ENCODE measurements at regions not wholly inside any gene's neighbourhood (a gene's known extent, or its start where the extent isn't known, plus 50 kb on each side); places are given as distances from the start of the nearest gene placed in this dataset.
"Not testable (repeated sequence)": the region's sequence is repeated elsewhere in the genome, so short reads cannot be mapped to it uniquely, and the experiment has no call there.

DNA sequence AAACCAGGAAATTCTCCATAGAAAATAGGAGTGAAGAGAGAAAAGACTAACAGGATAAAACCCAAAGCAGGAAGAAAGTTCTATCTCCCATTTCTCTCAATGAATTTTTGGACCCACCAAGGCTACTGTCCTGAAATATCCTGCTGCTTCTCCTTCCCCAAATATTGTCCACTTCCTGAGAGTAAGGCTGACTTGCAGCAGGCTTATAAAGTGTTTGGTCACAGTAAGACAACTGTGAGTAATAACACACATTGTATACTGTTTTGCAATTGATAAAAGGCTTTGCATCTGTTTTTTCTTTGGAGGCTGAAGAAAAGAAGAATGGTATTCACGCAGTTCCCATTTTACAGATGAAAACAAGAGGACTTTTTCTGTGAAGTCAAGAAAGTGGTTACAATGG is 52.8 kb downstream of the FOXD4L6 start:
- DNase-seq: not testable (repeated sequence)

DNA sequence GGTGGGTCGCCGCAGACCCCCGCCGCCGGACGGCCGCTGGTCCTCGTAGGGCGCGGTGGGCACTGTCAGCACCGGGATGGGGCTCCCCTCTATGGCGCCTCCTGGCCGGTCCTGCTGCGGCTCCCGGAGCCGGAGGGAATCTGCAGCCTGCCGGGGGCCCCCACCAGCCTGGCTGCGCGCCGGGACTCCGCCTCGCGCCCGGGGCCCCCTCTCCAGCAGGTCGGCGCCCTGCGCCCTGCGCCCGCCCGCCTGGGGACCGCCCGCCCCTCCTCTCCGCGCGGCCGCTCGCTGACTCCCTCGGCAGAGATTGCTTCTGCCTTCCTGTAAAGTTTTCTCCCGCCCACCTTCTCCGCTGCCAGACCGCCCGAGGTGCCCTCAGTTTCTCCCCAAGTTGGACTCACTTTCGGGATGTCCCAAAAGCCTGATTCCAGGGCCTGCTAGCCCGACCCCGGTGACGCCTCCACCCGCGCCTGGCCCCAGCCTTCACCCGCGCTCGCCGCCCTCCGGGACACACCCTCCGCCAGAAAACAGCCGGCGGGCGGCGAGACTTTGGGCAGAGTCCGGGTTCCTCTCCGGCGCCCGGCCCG is 54.0 kb downstream of the FOXD4L6 start:
- DNase-seq: peak; percentile 44

DNA sequence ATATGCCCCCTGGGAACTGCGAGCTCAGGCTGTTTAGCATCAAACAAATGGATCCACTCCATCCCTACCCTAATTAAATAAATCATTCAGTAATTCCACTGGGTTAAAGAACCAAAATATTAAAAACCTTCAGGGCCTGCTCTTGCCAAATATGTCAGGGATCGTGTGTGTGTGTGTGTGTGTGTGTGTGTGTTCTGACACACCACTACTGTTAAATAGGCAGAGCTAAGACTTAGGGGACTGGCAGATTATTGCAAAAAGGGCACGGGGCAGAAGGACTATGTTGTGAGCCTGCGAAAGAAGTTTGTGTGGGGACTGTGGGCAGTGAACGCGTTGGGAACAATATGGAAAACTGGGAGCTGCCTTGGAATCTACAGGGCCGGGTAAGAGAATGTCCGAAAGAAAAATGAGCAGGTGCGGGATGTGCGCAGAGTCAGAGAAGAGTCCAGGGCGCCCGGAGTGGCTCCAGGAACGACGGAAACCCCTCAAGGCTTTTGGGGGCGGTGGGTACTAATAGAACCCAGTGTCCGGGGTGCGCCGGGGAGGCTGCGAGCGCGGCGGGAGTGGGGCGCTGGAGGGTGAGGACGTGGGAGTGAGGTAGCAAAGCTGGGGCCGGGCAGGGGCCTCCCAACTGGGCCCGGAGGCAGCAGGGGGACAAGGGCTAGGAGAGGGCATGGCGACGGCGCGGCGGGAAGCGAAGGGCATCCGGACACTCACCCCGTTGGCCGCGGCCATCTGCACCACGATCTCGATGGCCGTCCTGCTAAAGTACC is 54.8 kb downstream of the FOXD4L6 start:
- DNase-seq: not testable (repeated sequence)

DNA sequence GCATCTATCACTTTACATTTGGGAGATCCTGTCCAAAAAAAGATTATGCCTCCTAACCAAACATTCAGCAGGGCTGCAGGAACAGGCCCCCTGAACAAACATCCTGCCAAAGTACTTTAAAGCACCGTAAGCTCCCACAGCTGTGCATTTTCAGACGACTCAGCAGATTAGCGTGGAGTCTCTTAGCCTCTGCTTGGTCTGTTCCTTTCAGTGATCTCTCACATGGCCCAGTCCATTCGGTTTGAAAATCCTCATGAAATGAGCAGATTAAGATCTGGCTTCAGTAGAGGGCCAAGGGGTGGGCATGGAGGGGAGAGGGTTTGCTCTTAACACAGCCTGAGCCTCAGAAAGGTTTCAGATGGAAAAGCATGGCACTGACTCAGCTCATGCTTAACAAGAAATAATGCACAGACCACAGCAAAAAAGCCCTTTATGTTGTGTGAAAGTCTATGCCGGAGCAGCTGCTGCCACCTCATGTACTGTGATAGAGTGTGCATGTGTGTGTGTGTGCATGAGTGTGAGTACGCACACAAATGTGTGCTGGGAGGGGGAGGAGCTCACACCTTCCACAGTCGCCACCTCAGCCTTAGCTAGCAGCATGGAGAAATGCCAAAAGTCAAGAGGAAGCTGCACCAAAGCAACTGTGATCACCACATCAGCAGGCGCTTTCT is 64.2 kb downstream of the FOXD4L6 start:
- DNase-seq: peak; percentile 11

DNA sequence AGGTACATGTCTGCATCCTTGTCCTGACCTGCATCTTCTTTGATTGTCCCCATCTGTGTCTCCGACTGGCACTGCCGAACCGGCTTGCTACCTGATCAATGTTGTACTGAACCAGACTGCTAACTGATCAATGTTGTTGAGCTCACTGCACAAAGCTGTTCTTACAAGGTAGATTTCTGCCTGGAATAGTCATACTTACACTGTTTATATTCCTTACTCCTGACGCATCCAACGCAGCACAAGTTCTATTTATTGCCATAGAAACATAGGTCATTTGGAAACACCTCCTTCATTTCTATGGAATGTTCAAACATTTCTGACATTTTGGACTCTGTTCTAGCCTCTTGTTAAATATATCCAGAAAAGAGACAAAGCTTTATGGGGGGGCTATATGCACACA is 65.2 kb downstream of the FOXD4L6 start:
- DNase-seq: not testable (repeated sequence)

DNA sequence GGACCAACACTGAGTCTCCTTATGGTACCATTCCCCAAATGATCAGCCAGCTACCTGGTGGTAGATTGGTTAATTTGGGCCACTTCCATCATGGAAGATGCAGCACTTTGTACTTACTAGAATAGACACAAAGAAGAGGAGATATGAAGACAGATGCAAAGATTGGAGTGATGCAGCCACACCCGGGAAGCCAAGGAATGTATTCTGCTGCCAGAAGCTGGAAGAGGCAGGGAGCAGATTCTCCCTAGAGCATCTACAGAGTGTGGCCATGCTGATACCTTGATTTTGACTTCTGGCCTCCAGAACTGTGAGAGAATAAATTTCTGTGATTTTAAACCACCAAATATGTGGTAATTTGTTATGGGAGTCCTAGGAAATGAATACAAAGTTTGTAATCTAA is 68.9 kb downstream of the FOXD4L6 start:
- not testable (repeated sequence) for DNase-seq

DNA sequence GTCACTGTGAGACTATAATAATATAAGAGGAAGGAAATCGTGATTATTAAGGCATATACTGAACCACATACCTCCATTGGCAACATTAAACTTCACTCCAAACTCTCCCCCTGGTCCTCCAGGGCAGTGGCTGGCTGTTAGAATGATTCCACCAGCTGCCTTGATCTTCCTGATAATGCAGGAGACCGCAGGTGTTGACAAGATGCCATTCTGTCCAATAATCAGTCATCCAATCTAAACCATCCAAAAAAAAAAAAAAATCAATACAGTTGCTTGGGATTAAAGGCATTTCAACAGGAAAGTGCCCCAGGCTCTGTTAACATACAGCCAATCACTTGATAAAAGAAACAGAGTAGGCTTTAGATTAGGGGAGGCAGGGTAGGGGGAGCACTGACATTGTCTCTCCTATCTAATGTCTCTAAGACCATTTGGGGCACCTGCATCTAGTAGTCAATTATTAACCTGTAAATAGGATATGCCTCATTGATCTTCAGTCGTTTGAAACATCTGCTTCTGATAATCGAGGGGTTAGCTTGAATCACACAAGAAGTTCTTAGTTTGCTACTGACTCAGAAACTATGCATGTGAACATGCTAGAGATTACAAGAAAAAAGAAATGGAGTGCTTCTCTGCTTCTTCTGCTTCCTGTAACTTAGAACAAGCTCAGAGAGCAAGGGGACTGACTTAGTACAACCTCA is 74.7 kb downstream of the FOXD4L6 start:
- not testable (repeated sequence) for DNase-seq

DNA sequence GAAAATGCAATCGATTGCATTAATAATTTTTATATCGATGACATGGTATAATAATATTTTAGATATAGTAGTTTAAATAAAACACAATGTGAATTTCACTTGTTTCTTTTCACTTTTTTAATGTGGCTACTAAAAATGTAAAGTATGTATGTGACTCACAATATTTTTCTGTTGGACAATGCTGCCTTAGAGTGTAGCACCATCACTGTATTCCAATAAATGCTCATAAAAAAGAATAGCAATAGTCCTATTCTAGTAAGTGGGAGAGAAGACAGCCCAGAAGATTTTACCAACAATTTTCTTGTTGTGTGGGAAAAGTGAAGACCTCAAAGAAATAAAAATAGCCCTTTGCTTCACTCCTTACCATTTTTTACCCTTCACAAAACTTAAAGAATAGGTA is 79.8 kb downstream of the FOXD4L6 start:
- DNase-seq: not testable (repeated sequence)

DNA sequence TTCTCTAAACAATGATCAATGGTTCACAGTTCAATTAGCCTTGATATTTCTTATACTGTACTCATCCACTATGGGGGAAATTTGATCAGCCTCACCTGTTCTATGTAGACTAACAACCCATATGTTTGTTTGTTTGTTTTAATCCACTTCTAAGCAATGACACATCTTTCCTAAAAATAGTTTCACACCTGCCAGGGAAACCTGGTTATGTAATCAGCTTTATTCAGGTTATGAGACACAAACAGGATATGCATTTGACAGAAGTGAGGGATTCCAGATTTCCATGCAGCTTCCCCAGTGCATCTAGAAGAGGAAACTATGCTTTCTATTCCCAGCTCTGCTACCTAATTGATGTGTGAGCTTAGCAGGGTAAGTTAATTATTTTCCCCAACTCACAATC is 80.7 kb downstream of the FOXD4L6 start:
- DNase-seq: not testable (repeated sequence)

DNA sequence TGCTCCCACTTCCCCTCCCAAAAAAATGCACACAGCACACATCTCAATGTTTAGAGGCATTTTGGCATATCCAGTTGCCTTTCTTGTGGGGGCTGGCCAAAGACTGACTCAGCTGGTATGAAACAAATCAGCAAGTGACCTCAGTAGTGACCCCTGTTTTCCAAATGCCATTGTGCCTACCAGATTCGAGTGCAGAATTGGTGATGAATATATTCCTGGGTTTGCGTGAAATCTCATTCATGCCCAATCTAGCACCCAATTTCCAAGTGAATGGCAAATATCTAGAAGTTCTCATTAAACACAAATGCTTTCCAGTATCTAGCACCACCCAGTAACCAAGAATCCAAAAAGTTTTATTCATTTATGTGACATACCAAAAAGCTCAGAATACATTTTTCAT is 83.6 kb downstream of the FOXD4L6 start:
- not testable (repeated sequence) for DNase-seq

DNA sequence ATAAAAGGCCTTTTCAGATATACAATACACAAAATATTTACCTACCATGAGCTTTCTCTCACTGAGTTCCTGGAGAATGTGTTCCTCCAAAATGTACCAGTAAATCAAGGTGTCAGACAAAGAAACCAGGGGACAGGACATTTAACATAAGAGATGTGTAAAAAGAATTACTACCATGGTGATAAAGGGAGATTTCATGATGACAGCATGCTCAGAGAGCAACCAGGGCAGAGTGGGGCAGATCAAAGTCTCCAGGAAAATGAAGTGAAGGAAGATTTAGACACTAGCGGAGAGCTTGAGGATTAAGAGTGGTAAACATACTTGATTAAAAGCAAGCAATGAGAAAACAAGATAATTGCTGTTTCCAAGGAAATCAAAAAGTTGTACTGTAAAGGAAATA is 85.0 kb downstream of the FOXD4L6 start:
- DNase-seq: not testable (repeated sequence)

DNA sequence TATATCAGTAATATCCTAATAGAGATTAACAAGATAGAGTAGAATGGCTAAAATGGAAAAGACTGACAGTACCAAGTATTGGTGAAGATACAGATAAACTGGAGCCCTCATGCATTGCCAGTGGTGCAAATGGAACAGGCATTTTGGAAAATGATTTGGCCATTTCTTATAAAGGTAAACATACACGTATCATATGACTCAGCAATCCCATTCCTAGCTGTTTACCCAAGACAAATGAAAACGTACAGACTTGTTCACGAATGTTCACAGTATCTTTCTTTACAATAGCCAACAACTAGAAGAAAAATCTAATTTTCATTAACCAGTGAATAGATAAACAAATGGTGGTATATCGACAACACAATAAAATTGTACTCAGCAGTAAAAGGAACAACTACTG is 86.4 kb downstream of the FOXD4L6 start:
- not testable (repeated sequence) for DNase-seq

DNA sequence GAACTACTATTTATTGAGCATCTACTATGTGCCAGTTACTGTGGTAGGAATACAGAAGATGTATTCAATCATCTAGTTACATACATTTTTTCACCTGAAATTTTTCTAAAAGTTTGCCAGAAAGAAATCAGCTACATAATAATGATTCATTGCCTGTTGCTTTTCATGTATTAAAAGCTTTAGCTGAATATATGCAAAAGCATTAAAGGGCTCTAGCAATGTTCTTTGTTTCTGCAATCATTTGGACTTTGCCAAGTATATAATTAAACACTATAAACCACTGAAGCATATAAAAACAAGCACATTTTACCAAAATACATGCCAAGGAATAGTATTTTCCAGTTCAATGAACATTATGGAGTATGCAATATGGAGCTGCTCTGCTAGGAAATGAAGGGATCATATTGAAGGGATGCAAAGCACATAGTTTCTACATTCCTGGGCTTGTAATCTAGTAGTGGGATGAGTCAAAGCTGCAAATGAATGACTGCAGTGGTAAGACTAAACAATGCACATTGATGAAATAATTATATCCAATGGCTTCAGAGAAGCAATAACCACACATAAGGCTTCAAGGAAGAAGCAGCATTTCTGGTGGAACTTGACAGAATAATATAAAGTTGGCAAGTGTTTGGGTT is 87.7 kb downstream of the FOXD4L6 start:
- DNase-seq: not testable (repeated sequence)

DNA sequence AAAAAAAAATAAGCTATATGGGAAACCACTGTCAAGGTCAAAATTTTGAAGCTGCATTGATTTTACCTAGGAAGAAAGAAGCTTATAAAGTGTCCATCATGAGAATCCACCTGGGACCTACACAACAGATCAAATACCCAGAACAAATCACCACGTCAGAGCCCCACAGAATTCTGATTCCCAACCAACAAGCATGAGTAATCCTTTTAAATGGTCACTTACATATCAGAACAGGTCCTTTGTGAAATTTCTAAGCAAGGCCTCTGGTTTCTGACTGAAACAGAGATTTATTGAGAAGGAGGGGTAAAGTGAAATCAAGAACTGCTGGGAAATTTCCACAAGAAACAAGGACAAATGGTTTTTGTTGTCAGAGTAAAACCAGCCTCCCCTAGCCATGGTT is 93.2 kb downstream of the FOXD4L6 start:
- DNase-seq: not testable (repeated sequence)

DNA sequence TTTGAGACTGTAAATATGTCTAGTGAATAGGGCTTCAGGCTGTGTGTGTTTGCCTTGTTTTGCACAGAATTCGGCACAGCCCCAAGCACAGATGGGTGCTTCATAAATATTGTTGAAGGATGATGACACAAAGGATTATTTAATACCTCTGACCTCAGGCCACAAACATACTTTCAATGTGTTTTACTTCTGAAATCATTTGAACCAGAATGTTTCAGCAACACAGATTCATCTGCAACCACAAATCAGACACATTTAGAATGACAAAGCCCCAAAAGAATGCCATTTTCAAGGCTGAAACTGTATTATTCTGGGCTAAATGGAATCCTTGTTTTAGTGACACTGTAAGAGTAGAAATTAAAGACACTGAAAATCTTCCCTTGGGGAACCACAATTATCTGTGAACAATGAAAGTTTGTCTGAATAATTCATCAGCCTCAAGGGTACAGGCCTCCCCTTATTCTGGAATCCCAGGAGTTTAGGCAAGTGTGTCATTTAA is 93.7 kb downstream of the FOXD4L6 start:
- not testable (repeated sequence) for DNase-seq

DNA sequence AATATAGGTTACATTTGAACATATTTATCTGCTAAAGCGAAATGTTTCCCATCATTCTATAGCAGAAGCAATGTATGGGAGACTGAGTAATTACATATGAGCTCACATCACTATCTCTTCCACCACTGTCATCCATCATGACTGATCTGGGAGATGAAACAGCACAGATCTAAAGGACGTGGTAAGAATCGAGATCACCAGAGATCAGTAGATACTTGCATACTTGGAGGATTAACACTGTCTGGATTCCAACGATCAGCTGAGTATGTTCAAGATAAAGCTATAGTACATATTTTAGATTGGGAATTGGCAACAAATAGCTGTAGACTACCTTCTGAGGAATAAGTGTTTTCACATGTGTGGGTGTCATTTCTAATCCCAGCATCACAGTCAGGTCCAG is 94.6 kb downstream of the FOXD4L6 start:
- DNase-seq: not testable (repeated sequence)

DNA sequence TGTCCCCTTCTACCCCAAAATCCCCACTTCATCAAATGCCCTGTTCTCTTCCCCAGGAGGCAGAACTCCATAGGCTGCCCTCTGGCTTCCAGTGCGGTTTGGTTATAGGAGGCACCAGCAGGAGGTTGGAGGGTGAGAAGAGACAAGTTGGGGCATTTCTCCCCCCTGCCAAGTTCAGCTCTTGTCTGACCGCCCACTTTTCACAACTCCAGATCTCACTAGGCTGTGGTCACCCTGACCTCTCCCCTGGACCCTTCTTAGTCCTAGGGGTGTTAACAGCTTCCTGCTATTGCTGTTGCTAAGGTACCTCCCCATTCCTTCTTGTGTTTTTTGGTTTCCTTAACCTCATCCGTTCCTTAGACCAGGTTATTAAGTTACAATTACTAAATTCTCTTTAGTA is 95.1 kb downstream of the FOXD4L6 start:
- not testable (repeated sequence) for DNase-seq

DNA sequence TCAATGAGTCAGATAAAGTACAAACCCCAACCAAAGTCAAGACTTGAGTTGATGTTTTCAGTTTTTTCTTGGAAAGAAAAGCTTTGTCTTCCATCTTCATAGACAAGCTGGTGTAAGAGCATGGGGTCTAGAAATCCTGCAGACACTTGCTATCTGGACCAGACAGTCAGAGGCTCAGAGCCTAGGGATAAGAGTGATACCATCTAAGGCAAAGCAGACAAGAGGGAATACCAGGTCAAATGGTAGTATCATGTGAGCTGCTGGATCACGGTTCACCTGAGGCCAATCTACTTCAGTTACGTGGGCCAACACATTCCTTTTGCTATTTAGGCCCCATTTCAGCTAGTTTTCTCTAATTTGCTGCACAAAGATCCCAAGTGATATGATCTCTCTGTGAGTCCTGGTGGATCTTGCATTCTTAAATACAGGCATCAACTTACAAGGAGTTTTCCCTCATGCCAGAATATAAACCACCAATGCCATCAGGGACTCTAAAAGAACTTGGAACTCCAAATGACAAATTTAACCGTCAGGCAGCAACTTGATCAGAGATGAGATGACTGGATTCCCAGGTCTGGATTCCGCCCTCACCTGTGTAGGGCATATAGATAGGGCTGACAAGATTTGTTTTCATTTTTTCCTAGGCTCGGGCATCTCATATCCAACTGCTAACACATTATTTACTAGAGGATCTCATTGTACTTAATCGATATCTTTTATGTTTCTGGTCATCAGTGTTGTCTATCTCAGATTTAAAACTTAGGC is 101.4 kb downstream of the FOXD4L6 start:
- DNase-seq: not testable (repeated sequence)

DNA sequence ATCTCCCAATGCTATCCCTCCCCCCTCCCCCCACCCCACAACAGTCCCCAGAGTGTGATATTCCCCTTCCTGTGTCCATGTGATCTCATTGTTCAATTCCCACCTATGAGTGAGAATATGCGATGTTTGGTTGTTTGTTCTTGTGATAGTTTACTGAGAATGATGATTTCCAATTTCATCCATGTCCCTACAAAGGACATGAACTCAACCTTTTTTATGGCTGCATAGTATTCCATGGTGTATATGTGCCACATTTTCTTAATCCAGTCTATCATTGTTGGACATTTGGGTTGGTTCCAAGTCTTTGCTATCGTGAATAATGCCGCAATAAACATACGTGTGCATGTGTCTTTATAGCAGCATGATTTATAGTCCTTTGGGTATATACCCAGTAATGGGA is 106.1 kb downstream of the FOXD4L6 start:
- DNase-seq: not testable (repeated sequence)

DNA sequence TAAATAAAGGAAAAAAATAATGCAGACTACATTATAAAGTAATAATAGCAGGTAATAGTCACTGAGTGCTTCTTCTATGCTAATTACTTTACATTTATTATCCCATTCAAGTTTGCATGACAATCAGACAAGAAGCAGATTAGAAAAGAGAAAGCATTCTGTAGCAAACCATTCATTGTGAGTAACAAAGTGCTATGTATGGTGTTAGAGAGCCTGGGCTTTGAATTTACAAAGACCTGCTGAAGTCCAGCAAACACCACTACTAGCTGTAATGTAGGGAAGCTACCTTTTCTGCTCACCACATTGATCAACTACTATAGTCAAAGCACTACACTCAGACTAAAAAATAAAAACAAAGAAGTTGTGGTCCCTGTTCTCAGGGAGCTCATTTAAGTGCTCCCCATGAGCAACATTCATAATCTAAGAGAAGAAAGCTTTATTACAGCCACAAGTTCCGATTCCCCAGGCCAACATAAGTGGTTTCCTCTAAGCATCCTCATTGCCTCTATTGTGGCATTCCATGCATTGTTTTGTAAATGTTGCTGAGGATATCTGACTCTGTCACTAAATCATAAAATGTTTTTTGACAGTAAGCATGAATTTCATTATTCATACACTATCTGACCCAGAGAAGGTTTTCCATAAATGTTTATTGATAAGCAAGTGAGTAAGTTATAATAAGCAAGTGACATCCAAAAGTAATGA is 108.5 kb downstream of the FOXD4L6 start:
- not testable (repeated sequence) for DNase-seq

DNA sequence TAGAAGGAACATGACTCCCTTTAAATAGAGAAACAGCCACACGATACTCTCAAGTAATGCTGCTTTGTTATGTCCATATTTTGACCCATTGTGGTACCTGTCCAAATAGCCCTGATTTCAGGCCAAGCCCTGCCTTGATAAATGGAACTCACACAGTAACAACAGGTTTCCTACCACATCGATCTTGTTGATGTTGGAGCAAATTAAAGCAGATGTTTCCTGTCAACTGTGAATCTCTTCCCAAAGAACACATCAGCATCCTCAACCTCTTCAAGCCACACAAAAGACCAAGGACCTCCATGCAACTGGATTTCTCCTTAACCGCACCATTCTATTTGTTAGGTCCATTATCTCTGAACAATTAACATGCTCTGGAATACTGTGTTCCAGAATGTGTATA is 109.5 kb downstream of the FOXD4L6 start:
- not testable (repeated sequence) for DNase-seq

Measured in right kidney (tissue), 1 donor.